ENCODE measurements at regions not wholly inside any gene's neighbourhood (a gene's known extent, or its start where the extent isn't known, plus 50 kb on each side); places are given as distances from the start of the nearest gene placed in this dataset.

- Histone ChIP-seq H3K27ac (no peak overlapping the region), H3K36me3 (no peaks in the 10 kb centered on the region), H3K4me3 (no peak overlapping the region), H3K27me3 (no peaks in the 10 kb centered on the region), H3K9me3 (no peaks in the 10 kb centered on the region), H3K4me1 (no peaks in the 10 kb centered on the region)
- no peak for DNase-seq
- no peak for TF ChIP-seq CTCF (IDR thresholded peaks at IDR 0.05)
- no peak for TF ChIP-seq POLR2A (IDR thresholded peaks at IDR 0.05)
These were observed 56.8 kb upstream of the TEX13C start for GRCh38 chrX:125262836-125263235.

- H3K4me1 ChIP-seq = no peaks in the 10 kb centered on the region
- no peaks in the 10 kb centered on the region for H3K36me3 ChIP-seq
- no peak for TF ChIP-seq CTCF (IDR thresholded peaks at IDR 0.05)
- no peak for TF ChIP-seq POLR2A (IDR thresholded peaks at IDR 0.05)
- no peak overlapping the region for H3K27ac ChIP-seq
- no peak for DNase-seq
- H3K4me3 ChIP-seq = no peak overlapping the region
- no peaks in the 10 kb centered on the region for H3K9me3 ChIP-seq
- H3K27me3 ChIP-seq = no peaks in the 10 kb centered on the region
These were observed 53.5 kb upstream of the TEX13C start for GRCh38 chrX:125266153-125266660.
